SJCRH30 (cell line): ENCODE measurements at regions not wholly inside any gene's neighbourhood (a gene's known extent, or its start where the extent isn't known, plus 50 kb on each side); places are given as distances from the start of the nearest gene placed in this dataset.

ENCODE experiments used
- DNase-seq, 2 experiments: peaks; one replicate each; pipeline ENCODE4 v3.0.0-alpha.2; 2015 to 2020
- H3K27ac ChIP-seq: fragments of 250-450 bp; sonication (Bioruptor Pico); 2 replicates; pipeline ENCODE4 v1.5.1; 2020; ENCODE audit warnings: mild to moderate bottlenecking, moderate library complexity
- H3K27me3 ChIP-seq: fragments of 250-450 bp; sonication (Bioruptor Pico); 2 replicates; pipeline ENCODE4 v1.5.1; 2020; ENCODE audit warnings: mild to moderate bottlenecking, moderate library complexity
- H3K36me3 ChIP-seq: fragments of 250-450 bp; sonication (Bioruptor Pico); 2 replicates; pipeline ENCODE4 v1.5.1; 2020; ENCODE audit warnings: mild to moderate bottlenecking, moderate library complexity
- H3K4me1 ChIP-seq: fragments of 250-450 bp; sonication (Bioruptor Pico); 2 replicates; pipeline ENCODE4 v1.5.1; 2020; ENCODE audit warnings: mild to moderate bottlenecking, moderate library complexity
- H3K4me3 ChIP-seq: fragments of 250-450 bp; sonication (Bioruptor Pico); 2 replicates; pipeline ENCODE4 v1.5.1; 2020; ENCODE audit warnings: mild to moderate bottlenecking, moderate library complexity
- H3K9me3 ChIP-seq: fragments of 250-450 bp; sonication (Bioruptor Pico); replicated peaks from 2 replicates; pipeline ENCODE4 v1.5.1; 2020; ENCODE audit warnings: mild to moderate bottlenecking, moderate library complexity

DNA sequence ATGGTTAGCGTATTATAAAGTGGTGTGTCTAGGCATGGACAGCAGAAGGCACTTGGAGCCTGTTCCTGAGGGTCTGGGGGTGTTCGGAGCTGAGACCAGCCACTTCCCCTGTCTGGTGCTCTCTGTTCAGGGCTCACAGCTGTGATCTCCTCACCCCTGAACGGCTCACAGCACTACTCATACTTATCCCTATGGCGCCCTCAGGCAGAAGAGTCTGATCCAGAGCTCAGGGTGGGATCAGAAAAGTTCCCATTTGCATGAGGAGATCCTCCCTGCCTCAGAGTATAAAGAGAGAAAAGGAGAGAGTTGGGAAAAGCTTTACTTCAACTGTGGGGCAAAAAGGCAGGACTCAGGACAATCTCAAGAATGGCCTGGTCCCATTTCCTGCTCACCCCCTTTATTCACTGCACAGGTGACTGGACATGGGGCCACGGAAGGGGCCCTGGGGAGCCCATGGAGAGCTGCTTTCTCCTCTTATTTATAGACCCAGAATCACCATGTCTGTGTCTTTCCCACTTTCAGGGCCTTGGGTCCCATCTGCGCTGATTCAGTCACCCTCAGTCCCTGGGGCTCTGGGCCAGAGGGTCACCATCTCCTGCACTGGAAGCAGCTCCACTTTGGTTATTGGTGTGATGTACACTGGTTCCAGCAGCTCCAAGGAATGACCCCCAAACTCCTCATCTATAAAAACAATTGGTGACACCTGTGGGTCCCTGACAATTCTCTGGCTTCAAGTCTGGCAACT lies 97.0 kb upstream of the TOP3B start:
- Histone ChIP-seq H3K27me3 (peaks cover 19% of the 10 kb centered on the region; the same call in 1 of the 2 replicates), H3K36me3 (no peaks in the 10 kb centered on the region), H3K4me1 (no peaks in the 10 kb centered on the region), H3K9me3 (peaks cover 4% of the 10 kb centered on the region; the same call in 1 of the 2 replicates), H3K27ac (no peak overlapping the region), H3K4me3 (no peak overlapping the region)
- no peak for DNase-seq

DNA sequence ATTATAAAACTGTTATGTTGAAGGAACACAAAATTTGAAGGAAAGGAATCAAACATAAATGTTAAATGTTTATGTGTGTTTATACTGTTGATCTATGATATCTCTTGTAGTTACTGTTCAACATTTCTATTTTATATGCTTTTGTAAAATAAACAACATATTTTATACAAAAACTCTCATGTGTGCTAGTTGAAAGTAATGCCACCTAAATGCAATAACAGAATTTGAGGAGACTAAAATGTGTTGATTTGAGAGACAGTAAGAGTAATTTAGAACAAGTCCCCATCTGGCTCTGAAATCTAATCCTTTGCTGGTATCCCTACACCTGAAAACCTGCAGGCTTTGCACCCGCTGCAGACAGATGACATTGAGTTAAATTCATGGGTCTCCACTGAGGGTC lies 95.7 kb upstream of the TOP3B start:
- no peaks in the 10 kb centered on the region for H3K4me1 ChIP-seq

DNA sequence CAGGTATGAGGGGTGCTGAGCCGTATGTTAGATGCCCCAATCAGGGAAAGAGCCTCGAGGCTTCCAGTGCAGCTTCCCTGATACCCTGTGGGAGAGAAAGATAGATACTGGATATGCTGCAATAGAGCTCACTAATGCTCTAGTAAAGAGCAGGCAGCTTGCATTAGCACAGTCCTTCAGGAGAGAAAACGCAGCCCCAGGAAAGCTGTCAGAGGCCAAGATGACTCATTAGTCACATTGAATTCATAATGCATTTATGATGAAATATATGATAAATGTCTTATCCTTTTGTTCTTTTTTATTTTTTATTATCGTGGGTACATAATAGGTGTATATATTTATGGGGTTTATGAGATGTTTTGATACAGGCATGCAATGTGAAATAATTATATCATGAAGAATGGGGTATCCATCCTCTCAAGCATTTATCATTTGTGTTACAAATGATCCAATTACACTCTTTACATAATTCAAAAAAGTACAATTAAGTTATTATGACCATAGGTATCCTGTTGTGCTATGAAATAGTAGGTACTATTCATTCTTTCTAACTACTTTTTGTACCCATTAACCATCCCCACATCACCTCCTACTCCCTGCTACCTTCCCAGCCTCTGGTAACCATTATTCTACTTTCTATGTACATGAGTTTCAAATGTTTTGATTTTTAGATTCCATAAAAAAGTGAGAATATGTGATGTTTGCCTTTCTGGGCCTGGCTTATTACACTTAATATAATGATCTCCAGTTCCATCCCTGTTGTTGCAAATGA lies 94.5 kb upstream of the TOP3B start:
- H3K9me3 ChIP-seq: peaks cover 4% of the 10 kb centered on the region; the same call in 1 of the 2 replicates
- no peaks in the 10 kb centered on the region for H3K36me3 ChIP-seq
- no peak overlapping the region for H3K4me3 ChIP-seq
- no peak overlapping the region for H3K27ac ChIP-seq
- no peak for DNase-seq
- H3K4me1 ChIP-seq: no peaks in the 10 kb centered on the region
- peaks cover 19% of the 10 kb centered on the region; the same call in 1 of the 2 replicates for H3K27me3 ChIP-seq

More for the DNA sequence above, 95.7 kb upstream of the TOP3B start:
- Histone ChIP-seq H3K27ac (no peak overlapping the region), H3K36me3 (no peaks in the 10 kb centered on the region), H3K27me3 (peaks cover 19% of the 10 kb centered on the region; the same call in 1 of the 2 replicates), H3K9me3 (peaks cover 4% of the 10 kb centered on the region; the same call in 1 of the 2 replicates), H3K4me3 (no peak overlapping the region)
- no peak for DNase-seq

DNA sequence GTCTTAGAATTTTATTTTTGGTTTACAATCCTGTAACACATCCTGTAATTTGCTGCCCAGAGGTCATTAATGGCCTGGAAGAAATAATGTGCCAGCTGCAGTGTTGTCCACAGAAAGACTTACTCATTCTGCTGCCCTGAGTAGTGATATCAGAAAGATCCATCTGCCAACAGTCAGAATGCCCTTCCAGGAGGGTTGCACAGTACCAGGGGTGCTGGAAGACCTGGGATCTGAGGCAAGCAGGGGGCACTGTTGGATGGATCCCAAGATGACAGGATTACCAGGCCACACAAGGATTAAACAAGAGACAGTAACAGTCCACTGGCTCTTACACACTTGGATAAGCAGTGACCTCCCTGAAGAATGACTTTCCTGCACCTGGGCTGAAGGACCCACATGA lies 93.8 kb upstream of the TOP3B start:
- no peaks in the 10 kb centered on the region for H3K4me1 ChIP-seq

DNA sequence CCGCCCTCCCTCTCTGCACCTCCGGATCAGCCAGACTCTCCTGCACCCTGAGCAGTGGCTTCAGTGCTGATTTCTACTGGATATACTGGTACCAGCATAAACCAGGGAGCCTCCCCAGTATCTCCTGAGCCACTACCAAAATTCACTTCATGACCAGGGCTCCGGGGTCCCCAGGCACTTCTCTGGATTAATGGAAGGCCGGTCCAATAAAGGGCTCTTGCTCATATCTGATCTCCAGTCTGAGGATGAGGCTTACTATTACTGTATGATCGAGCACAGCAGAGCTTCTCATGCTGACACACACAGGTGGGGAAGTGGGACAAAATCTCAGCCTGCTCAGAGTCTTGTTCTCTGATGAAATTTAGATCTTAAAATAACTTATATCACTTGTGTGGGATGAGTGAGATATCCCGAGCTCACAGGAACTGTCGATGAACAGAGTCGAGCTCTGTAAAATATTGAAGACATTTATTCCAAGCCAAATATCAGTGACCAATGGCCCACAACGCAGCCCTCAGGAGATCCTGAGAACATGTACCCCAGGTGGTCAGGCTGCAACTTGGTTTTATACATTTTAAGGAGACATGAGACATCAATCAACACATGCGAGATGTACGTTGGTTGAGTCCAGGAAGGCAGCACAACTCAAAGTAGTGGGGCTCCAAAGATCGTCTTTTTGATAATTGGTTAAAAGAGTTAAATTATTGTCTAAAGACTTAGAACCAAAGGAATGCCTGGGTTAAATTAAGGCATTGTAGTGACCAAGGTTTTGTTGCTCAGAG lies 93.0 kb upstream of the TOP3B start:
- Histone ChIP-seq H3K4me1 (no peaks in the 10 kb centered on the region), H3K27ac (no peak overlapping the region), H3K9me3 (peaks cover 4% of the 10 kb centered on the region; the same call in 1 of the 2 replicates), H3K4me3 (no peak overlapping the region), H3K36me3 (no peaks in the 10 kb centered on the region), H3K27me3 (peaks cover 19% of the 10 kb centered on the region; the same call in 1 of the 2 replicates)
- DNase-seq: no peak

More for the DNA sequence above, 93.8 kb upstream of the TOP3B start:
- Histone ChIP-seq H3K36me3 (no peaks in the 10 kb centered on the region), H3K27ac (no peak overlapping the region), H3K27me3 (peaks cover 19% of the 10 kb centered on the region; the same call in 1 of the 2 replicates), H3K4me3 (no peak overlapping the region), H3K9me3 (peaks cover 4% of the 10 kb centered on the region; the same call in 1 of the 2 replicates)
- no peak for DNase-seq

DNA sequence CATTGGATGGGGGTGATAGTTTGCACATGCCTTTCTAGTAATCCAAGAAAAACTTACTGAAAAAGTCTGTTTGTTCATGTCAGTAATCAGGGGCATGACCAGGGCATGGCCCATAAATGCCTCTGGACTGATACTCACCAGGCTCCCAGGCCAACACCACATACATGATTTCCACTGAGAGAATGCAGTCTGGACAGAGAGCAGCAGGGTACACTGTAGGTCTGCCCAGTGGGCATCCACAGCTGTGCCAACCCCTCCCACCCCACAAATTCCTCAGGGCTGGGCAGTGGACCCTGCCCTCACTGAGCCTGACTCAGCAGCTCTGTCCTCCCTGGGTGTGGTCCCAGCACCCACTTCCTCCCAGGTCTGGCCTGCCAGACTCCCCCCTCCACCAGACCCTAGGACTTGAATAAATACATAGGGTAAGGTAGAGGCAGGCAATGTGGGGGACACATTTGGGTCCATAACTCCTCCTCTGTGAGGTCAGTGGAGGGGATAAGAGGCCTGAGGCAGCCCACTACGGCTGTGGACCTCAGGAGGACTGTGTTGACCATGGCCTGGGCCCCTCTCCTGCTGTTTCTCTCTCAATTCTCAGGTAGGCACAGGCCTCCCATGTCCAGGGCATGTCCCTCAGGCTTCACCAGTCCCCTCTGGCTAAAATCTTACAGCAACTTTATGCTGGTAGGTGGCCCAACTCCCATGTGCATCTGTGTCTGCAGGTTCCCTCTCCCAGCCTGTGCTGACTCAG lies 92.2 kb upstream of the TOP3B start:
- Histone ChIP-seq H3K4me3 (no peak overlapping the region), H3K27me3 (peaks cover 19% of the 10 kb centered on the region; the same call in 1 of the 2 replicates), H3K36me3 (no peaks in the 10 kb centered on the region), H3K4me1 (no peaks in the 10 kb centered on the region), H3K27ac (no peak overlapping the region), H3K9me3 (peaks cover 4% of the 10 kb centered on the region; the same call in 1 of the 2 replicates)
- no peak for DNase-seq

DNA sequence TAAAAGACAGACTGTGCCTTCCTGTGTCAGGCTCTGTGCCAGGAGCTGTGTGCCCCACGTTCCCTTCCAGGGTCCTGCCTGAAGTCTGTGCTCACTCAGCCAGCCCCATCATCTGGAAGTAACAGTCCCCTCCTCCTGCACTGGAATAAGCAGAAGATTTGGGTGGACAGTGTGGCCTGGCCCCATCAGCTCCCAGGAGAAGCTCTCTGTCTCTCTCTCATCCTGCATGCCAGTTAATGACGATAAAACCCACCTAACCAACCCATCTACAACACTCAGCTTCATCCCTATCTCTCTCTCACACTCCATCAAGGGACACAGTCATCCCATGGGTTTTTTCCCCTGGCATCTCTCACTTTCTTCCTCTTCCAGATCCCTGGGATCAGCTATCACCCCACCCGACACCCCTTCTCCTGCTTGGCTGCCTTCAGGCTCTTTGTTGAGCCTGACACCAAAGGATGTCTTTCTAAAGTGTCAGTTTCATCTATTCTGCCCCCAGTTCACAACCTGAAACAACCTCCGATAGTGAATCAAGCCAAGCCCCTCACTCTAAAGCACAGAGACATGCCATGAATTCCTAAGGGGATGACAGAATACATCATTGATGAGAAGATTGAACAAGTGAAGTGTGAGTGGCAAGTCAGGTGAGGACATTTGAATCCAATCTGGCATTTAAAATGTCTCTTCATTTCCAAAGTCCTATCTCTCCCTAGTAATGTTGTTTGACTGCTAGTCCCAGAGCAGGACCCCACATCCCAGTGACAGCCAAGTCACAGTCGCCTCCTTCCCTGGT lies 91.4 kb upstream of the TOP3B start:
- Histone ChIP-seq H3K4me3 (no peak overlapping the region), H3K9me3 (peaks cover 4% of the 10 kb centered on the region; the same call in 1 of the 2 replicates), H3K36me3 (no peaks in the 10 kb centered on the region), H3K27me3 (peaks cover 19% of the 10 kb centered on the region; the same call in 1 of the 2 replicates), H3K4me1 (no peaks in the 10 kb centered on the region), H3K27ac (no peak overlapping the region)
- no peak for DNase-seq

DNA sequence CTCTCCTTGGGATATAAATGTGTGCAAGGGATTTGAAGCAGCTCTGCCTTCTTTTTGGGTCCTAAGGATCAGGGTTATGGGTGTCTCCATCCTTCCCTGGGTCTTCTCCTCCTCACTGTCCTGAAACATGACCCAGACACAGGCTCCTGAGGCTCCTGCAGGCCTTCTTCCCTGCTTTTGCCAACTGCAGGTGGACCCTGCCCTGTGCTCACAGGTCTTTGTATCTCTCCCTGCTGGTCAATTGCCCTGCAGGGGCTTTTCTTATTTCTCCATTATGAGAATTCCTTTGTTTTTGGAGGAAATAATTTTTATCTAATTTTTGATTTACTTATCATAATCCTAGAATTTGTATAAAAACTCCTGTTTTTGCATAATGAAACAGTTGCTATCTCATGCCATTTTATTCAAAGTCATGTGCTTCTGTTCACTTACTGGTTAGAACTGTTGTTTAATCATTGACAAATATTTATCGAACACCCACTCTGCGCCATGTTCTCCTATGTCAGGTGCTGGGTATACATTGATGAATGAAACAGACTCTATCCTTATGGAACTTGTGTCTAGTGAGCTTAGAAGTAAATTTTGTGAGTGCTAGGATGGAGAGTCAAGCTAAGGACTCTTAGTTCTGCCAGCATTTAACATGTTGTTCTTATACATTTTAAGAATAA lies 89.7 kb upstream of the TOP3B start:
- no peak for DNase-seq
- Histone ChIP-seq H3K36me3 (no peaks in the 10 kb centered on the region), H3K9me3 (no peaks in the 10 kb centered on the region; the same call in 1 of the 2 replicates), H3K4me1 (no peaks in the 10 kb centered on the region), H3K27ac (no peak overlapping the region), H3K27me3 (peaks cover 13% of the 10 kb centered on the region; the same call in 1 of the 2 replicates), H3K4me3 (no peak overlapping the region)

DNA sequence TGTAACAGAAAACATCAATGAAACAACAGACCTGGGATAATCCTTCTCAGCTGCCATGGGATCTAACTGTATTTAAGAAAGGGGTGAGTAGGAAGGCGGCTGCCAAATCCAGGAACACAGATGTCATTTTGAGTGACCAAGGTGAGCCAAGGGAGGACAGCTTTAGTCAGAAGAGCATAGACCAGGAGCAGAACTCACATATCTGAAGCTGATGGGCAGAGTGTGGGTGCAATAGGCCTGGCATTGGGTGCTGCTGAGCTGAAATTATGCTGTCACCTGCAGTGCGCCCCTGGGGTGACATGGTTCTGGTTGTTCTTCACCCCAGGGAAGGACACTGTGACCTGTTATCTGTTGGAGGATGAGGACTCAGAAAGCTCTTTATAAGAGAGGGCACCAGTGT lies 88.9 kb upstream of the TOP3B start:
- Histone ChIP-seq H3K4me3 (no peak overlapping the region), H3K27me3 (peaks cover 7% of the 10 kb centered on the region; the same call in 1 of the 2 replicates), H3K27ac (no peak overlapping the region), H3K36me3 (no peaks in the 10 kb centered on the region), H3K4me1 (no peaks in the 10 kb centered on the region), H3K9me3 (no peaks in the 10 kb centered on the region)
- no peak for DNase-seq

DNA sequence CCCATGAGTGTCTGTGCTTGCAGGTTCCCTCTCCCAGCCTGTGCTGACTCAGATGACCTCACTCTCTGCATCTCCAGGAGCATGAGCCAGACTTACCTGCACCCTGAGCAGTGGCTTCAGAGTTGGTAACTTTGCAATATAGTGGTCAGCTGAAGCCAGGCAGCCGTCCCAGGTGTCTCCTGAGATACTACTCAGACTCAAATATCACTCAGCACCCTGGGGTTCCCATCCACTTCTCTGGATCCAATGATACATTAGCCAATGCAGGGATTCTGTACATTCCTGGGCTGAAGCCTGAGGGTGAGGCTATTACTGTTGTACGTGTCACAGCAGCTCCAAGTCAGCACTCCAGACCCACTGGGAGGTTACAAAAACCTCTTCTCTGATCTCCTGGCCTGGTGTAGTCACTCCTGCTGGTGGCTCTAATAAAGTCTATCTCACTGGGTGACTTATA lies 87.8 kb upstream of the TOP3B start:
- H3K9me3 ChIP-seq: no peaks in the 10 kb centered on the region
- no peaks in the 10 kb centered on the region for H3K36me3 ChIP-seq
- H3K27ac ChIP-seq: no peak overlapping the region

DNA sequence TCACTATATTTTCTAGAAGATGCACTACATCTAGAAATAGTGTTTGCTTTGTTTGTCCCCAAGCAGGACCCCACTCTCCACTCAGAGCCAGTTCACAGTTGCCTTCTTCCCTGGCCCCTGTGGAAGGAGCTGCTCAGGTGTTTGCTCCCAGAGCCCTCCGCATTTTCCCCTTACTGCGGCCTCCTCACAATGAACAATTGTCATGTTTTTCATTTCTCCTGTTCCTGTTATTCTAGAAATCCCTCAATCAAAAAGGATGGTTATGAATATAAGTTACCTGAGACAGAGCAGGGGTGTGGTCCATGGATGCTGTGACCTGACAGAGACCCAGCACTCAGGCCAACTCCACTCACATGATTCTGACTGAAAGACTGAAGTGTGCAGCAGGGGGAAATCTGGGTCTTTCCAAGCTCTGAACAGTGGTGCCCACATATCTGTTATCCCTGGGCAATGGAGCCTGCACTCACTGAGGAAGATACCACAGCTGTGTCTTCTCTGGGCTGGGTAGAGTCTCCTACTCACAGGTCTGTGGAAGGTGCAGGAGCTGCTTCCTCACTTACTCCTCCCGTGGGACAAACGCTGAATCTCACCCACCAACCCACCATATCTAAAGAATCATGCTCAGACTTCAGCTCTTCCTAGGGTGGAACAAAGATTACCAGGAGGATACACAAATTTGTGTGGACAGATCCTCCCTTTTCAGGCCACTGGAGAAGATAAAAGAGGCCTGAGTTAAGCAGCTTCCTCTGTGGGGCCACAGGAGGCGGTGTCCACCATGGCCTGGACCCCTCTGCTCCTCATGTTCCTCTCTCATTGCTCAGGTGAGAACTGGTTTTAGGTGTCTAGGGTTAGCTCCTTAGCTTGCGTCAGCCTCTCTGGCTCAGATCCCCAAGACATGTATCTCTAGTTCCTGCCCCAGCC lies 87.1 kb upstream of the TOP3B start:
- H3K27me3 ChIP-seq: no peaks in the 10 kb centered on the region; the same call in 1 of the 2 replicates
- no peaks in the 10 kb centered on the region for H3K36me3 ChIP-seq
- H3K4me1 ChIP-seq: no peaks in the 10 kb centered on the region
- no peak overlapping the region for H3K27ac ChIP-seq
- H3K9me3 ChIP-seq: no peaks in the 10 kb centered on the region
- DNase-seq: no peak
- H3K4me3 ChIP-seq: no peak overlapping the region

More for the DNA sequence above, 87.8 kb upstream of the TOP3B start:
- Histone ChIP-seq H3K4me3 (no peak overlapping the region), H3K4me1 (no peaks in the 10 kb centered on the region), H3K27me3 (peaks cover 4% of the 10 kb centered on the region; the same call in 1 of the 2 replicates)
- DNase-seq: no peak

DNA sequence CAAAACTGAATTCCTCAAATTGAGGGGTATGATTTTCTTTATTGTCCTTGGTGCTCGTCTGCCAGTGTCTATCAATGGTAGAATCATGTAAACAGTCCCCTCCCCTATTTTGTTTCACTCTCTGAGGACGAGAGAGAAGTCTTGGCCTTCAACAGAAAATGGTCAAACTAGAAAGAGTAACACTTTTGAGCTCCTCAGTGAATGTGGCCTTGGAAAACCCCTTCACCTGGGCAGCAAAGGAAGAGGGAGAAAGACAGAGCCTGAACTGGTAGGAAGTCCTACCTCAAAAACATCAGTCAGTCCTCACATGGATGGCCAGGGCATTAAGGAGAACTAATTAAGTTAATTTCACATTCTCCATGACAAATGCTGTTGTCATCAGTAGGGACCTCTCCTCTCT lies 86.1 kb upstream of the TOP3B start:
- H3K36me3 ChIP-seq: no peaks in the 10 kb centered on the region

More for the DNA sequence above, 86.1 kb upstream of the TOP3B start:
- DNase-seq: no peak
- H3K4me3 ChIP-seq: no peak overlapping the region
- no peak overlapping the region for H3K27ac ChIP-seq
- no peaks in the 10 kb centered on the region for H3K4me1 ChIP-seq
- no peaks in the 10 kb centered on the region; the same call in 1 of the 2 replicates for H3K27me3 ChIP-seq
- H3K9me3 ChIP-seq: no peaks in the 10 kb centered on the region
